Germinal center (tissue), 1 donor: ENCODE measurements at regions not wholly inside any gene's neighbourhood (a gene's known extent, or its start where the extent isn't known, plus 50 kb on each side); places are given as distances from the start of the nearest gene placed in this dataset.

Source experiments
- DNase-seq: peaks from one replicate; pipeline ENCODE4 v3.0.0; 2012; ENCODE audit warnings: mixed read lengths, low spot score

DNA sequence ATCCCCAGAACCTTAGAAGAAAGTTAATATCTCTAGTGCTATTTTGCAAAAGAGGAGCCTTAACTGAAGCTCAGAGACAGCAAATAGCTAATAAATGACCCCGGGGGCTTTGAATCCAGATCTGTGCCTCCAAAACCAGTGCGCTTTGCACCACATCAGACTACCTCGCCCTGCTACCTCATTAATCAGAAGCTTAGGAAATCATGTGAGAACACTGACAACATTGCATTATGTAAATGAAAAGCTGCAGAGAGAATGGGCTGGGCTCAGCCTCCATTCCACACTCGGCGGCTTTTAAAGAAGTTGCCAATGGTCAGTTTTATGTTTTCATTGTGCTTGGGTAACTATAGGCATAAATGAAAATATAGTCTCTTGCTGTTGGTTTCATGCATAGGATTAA lies 54.0 kb upstream of the STMND1 start:
- DNase-seq = no peak

- no peak for DNase-seq
Observed at GRCh38 chr6:17045581-17046322, 56.1 kb upstream of the STMND1 start.

DNA sequence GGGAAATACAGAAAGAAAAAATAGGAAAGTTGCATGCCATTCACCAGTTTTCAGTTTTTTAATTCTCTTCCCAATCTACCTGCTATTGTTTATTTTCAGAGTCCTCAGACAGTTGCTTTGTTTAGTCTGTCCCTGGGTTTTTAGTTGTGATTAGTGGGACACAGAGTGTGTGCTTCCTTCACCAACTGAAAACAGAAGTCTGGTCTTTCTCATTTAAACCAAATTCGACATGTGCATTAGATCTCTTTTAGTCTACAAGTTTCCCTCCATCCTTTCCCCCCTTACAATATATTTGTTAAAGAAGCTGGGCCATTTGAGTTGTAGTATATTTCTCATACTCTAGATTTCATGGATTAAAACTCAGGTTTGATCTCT lies 58.7 kb upstream of the STMND1 start:
- no peak for DNase-seq

GRCh38 chr6:17042422-17043147 lies 59.3 kb upstream of the STMND1 start:
- no peak for DNase-seq

GRCh38 chr6:17039266-17039665 lies 62.6 kb upstream of the STMND1 start:
- no peak for DNase-seq

GRCh38 chr6:17038316-17038715 lies 63.5 kb upstream of the STMND1 start:
- DNase-seq = no peak

- DNase-seq = no peak
Observed at GRCh38 chr6:17036065-17036393, 65.8 kb upstream of the STMND1 start.

- DNase-seq = no peak
Observed at GRCh38 chr6:17035257-17036064, 66.4 kb upstream of the STMND1 start.

DNA sequence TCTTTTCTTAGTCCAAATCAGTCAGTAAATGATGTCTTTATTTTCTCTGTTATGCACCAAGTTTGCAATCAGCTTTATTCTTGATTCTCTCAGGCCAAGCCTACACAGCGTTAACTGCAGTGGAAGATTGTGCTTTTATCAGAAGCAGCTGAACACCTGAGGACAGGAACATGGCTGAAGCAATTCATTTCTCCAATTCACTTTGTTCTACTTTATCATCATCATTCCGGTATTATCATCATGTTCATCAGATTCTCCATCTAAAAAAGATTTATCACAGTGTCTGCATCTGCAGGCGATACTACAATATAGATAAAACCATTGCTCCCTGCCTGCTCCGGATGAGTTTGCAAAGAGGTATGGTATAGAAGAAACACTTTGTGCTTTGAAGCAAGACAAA lies 68.1 kb upstream of the STMND1 start:
- DNase-seq = no peak

GRCh38 chr6:17032988-17033634 lies 68.7 kb upstream of the STMND1 start:
- DNase-seq = no peak

- no peak for DNase-seq
Observed at GRCh38 chr6:17032590-17032987, 69.3 kb upstream of the STMND1 start.

DNA sequence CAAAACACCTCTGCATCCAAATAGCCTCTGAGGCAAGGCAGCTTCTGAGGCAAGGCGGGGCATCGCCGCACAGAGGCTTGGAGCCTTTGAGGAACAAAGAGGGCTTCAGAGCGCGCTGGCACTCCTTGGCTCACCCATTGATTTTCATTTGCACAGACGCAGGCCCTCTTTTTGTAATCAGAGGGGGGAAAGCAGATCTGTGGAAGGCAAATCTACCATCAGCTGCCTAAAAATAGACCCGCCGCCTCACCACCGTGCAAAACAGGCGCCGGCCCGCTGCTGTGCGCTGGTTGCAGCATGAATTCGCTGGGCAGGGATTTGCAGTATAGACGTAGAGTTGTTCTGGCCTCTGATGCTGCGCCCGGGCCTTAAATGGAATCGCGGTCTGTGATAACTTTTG lies 69.9 kb upstream of the STMND1 start:
- no peak for DNase-seq

- DNase-seq = no peak
Observed at GRCh38 chr6:17027441-17027840, 74.4 kb upstream of the STMND1 start.

- DNase-seq = no peak
Observed at GRCh38 chr6:17022604-17023003, 79.2 kb upstream of the STMND1 start.

DNA sequence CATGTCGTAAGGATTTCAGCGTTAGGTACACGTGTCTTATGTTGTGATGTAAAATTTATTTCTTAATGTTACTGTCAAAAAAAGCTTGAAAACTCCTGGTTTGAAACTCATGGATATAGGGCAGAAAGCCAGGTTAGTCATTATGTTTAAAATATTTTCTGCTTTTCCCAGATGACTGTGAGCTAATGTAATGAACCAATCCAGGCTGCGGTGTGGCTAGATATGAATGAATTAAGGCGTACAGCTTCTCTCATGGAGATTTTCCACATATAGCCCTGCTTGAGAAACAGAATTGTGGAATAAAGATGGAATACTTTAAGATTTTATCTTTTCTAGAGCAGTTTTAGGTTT lies 80.3 kb upstream of the STMND1 start:
- DNase-seq = no peak

DNA sequence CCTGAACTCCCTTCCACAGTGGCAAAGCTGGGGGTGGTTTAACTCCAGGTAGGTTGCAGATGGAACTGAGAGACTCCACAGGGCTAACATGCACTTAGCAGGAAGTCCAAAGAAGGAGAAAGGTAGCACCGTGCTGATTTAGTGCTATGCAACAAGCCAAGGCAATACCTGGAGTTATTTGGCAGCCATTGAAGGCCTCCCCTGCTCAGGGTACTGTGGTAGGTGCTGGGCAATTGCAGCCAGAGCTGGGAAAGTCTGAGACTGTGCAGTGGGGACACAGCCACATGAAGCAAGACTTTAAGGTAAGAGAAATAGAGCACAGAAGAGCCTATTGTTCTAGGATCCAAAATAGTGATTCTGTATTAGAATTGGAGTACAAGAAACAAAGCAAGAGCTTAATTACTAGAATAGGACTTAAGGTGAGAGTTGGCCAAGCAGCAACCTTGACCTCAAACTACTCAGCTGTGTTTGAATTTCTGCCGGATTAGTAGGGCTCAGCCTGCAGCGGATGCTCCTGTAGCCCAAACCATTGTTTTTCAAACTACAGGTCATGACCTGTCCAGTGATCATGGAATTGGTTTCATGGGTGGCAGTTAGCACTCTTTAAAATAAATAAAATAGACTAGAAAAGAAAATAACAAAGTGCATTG lies 80.8 kb upstream of the STMND1 start:
- no peak for DNase-seq

GRCh38 chr6:17018425-17018824 lies 83.4 kb upstream of the STMND1 start:
- DNase-seq = no peak

DNA sequence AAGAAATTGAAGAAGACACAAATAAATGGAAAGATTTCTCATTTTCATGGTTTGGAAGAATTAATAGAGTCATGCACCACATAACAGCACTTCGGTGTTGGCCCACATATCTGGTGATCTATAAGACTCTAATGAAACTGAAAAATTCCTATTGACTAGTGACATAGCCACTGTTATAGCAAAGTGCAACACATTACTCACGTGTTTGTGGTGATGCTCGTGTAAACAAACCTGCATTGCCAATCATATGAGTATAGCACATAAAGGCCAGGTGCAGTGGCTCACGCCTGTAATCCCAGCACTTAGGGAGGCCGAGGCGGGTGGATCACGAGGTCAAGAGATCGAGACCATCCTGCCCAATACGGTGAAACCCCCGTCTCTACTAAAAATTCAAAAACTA lies 84.4 kb upstream of the STMND1 start:
- DNase-seq = no peak

GRCh38 chr6:17015551-17016381 lies 86.1 kb upstream of the STMND1 start:
- no peak for DNase-seq

GRCh38 chr6:17015144-17015543 lies 86.7 kb upstream of the STMND1 start:
- DNase-seq = no peak

DNA sequence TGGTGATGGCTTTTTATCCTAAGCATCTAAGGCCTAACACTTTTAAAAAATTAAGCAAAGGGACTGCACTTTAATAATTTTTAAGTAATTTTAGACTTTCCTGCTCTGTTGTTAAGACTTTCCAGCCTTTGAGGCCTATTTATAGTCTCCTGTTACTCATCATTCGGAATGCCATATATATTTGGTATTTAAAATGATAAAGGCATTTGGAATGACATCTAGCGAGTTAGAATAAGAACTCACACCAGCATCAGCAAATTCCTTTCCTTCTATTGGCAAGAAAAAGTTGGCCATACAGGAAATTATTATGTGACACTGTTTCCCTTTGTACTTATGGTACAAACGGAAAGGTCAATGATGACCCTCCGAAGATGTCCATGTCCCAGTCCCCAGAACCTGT lies 88.1 kb upstream of the STMND1 start:
- DNase-seq = no peak
